ENCODE measurements at regions not wholly inside any gene's neighbourhood (a gene's known extent, or its start where the extent isn't known, plus 50 kb on each side); places are given as distances from the start of the nearest gene placed in this dataset.

GRCh38 chr1:59139396-59139795, 157.5 kb upstream of the FGGY start:
- WGBS (ENCODE audit: insufficient coverage, low coverage, missing lambda C conversion rate) = 0% methylated on average over 1 of the region's 2 CpGs
- intact Hi-C loops (cut with micrococcal nuclease) = no loop called here
- Histone ChIP-seq H3K4me2 (ENCODE audit: insufficient read depth, low read length) (no peak overlapping the region), H2AFZ (ENCODE audit: low read depth, low read length) (no peak overlapping the region), H3K4me1 (replicated peaks in 1 of 2; ENCODE audit: control insufficient read depth in 2 of 2, insufficient read depth in 2 of 2, low read length in 2 of 2) (peaks cover 0 to 6% of the 10 kb centered on the region in 2 experiments; a peak in 2 of 5 replicates), H3K9ac (ENCODE audit: insufficient read depth in 1 of 2, low read depth in 2 of 2, low read length in 2 of 2) (no peak overlapping the region), H3K9me1 (ENCODE audit: control insufficient read depth, insufficient read depth, low read length) (no peaks in the 10 kb centered on the region), H3K27me3 (ENCODE audit: control insufficient read depth in 2 of 2, insufficient read depth in 2 of 2, low read length in 2 of 2) (peaks cover 0 to 3% of the 10 kb centered on the region in 2 experiments; a peak in 1 of 5 replicates), H3K4me3 (no peak overlapping the region), H4K20me1 (replicated peaks; ENCODE audit: control insufficient read depth, insufficient read depth, low read length) (0 out of 2 replicates have a peak, but pooled peaks cover 4% of the 10 kb centered on the region), H3K27ac (ENCODE audit: extremely low read depth, low read depth, low read length) (no peak overlapping the region), H3K79me2 (ENCODE audit: control insufficient read depth, insufficient read depth, low read length) (no peaks in the 10 kb centered on the region), H3K36me3 (ENCODE audit: control insufficient read depth, insufficient read depth, low read length) (no peaks in the 10 kb centered on the region), H3K9me3 (replicated peaks; ENCODE audit: control insufficient read depth, insufficient read depth, low read depth, low read length) (no peaks in the 10 kb centered on the region)
- ChIA-PET CTCF (ENCODE audit: low intra/inter-chr PET ratio) (no interaction called here), POLR2A (no interaction called here)
- FAIRE-seq (peak; percentile 23), ATAC-seq (peak; percentile 88), DNase-seq (ENCODE audit: extremely low read depth in 1 of 4, low spot score in 3 of 4) (peak; percentile 15 to 70 (median 30))
- BruUV-seq (replicated peaks) = no TSS peak
- in situ Hi-C loops (cut with MboI) = no loop called here
- TF ChIP-seq ZNF316 (IDR thresholded peaks at IDR 0.05) = peak; percentile 59
- TF ChIP-seq SIX5 (IDR thresholded peaks at IDR 0.05; ENCODE audit: borderline replicate concordance in 1 of 2, insufficient read depth in 1 of 2, low read depth in 1 of 2, low read length in 2 of 2) = no peak
- no peak for TF ChIP-seq CUX1 (CRISPR knock-in tag; IDR thresholded peaks at IDR 0.05)
- TF ChIP-seq ZNF354B (CRISPR knock-in tag; IDR thresholded peaks at IDR 0.05) = no peak
- TF ChIP-seq DPF2 (IDR thresholded peaks at IDR 0.05) = peak; percentile 43; the same call in 1 of the 2 replicates
- TF ChIP-seq SAP30 (IDR thresholded peaks at IDR 0.05; ENCODE audit: borderline replicate concordance, insufficient read depth, low read depth, low read length, poor library complexity, severe bottlenecking) = no peak
- TF ChIP-seq PTTG1 (tag; IDR thresholded peaks at IDR 0.05; ENCODE audit: low read depth) = no peak
- no peak for TF ChIP-seq THRB (CRISPR knock-in tag; conservative IDR thresholded peaks at IDR 0.05)
- TF ChIP-seq STAG1 (CRISPR knock-in tag; IDR thresholded peaks at IDR 0.05; ENCODE audit: borderline replicate concordance) = no peak
- peak; percentile 53 for TF ChIP-seq MAFK (IDR thresholded peaks at IDR 0.05; ENCODE audit: low read length)
- no peak for TF ChIP-seq LEF1 (IDR thresholded peaks at IDR 0.05)
- peak; percentile 33; the same call in 1 of the 2 replicates for TF ChIP-seq MAFF (IDR thresholded peaks at IDR 0.05; ENCODE audit: low read length)
- TF ChIP-seq RBFOX2 (IDR thresholded peaks at IDR 0.05; ENCODE audit: low read depth, low read length) = no peak
- TF ChIP-seq C11orf30 (IDR thresholded peaks at IDR 0.05; ENCODE audit: low read depth) = peak; percentile 78; the same call in 1 of the 2 replicates
- TF ChIP-seq GABPA (tag; conservative IDR thresholded peaks at IDR 0.05; ENCODE audit: low read depth) = no peak
- peak; percentile 63; the same call in 1 of the 2 replicates for TF ChIP-seq JUND (IDR thresholded peaks at IDR 0.05; ENCODE audit: borderline replicate concordance, low read depth, low read length)
- TF ChIP-seq JUND (tag; IDR thresholded peaks at IDR 0.05; ENCODE audit: borderline replicate concordance, low read depth, low read length) = peak; percentile 45; the same call in 1 of the 3 replicates
- no peak for TF ChIP-seq SRSF1 (IDR thresholded peaks at IDR 0.05; ENCODE audit: low read depth, low read length)
